ENCODE measurements at regions not wholly inside any gene's neighbourhood (a gene's known extent, or its start where the extent isn't known, plus 50 kb on each side); places are given as distances from the start of the nearest gene placed in this dataset.

GRCh38 chrX:40331762-40332161 is 234.0 kb upstream of the BCOR start:
- CTCF ChIA-PET = no interaction called here
- DNase-seq (ENCODE audit: low read depth) = no peak
- Histone ChIP-seq H3K27me3 (ENCODE audit: control insufficient read depth, insufficient read depth, low read length) (no peaks in the 10 kb centered on the region), H3K4me3 (ENCODE audit: low read depth, low read length) (no peak overlapping the region), H3K36me3 (ENCODE audit: control insufficient read depth, insufficient read depth, low read length) (no peaks in the 10 kb centered on the region)
- no peak for TF ChIP-seq CTCF (IDR thresholded peaks at IDR 0.05; ENCODE audit: insufficient read depth, low read depth, low read length)
- POLR2A ChIA-PET = no interaction called here

GRCh38 chrX:40331353-40331752 is 233.6 kb upstream of the BCOR start:
- H3K4me3 ChIP-seq (ENCODE audit: low read depth, low read length) = no peak overlapping the region
- no peaks in the 10 kb centered on the region for H3K27me3 ChIP-seq (ENCODE audit: control insufficient read depth, insufficient read depth, low read length)
- POLR2A ChIA-PET = no interaction called here
- no peaks in the 10 kb centered on the region for H3K36me3 ChIP-seq (ENCODE audit: control insufficient read depth, insufficient read depth, low read length)
- DNase-seq (ENCODE audit: low read depth) = no peak
- no peak for TF ChIP-seq CTCF (IDR thresholded peaks at IDR 0.05; ENCODE audit: insufficient read depth, low read depth, low read length)
- CTCF ChIA-PET = no interaction called here

GRCh38 chrX:40329616-40330015 is 231.9 kb upstream of the BCOR start:
- Histone ChIP-seq H3K27me3 (ENCODE audit: control insufficient read depth, insufficient read depth, low read length) (no peaks in the 10 kb centered on the region), H3K36me3 (ENCODE audit: control insufficient read depth, insufficient read depth, low read length) (no peaks in the 10 kb centered on the region), H3K4me3 (ENCODE audit: low read depth, low read length) (no peak overlapping the region)
- DNase-seq (ENCODE audit: low read depth) = no peak
- ChIA-PET POLR2A (no interaction called here), CTCF (no interaction called here)
- no peak for TF ChIP-seq CTCF (IDR thresholded peaks at IDR 0.05; ENCODE audit: insufficient read depth, low read depth, low read length)

GRCh38 chrX:40327085-40327484 is 229.3 kb upstream of the BCOR start:
- Histone ChIP-seq H3K4me3 (ENCODE audit: low read depth, low read length) (no peak overlapping the region), H3K27me3 (ENCODE audit: control insufficient read depth, insufficient read depth, low read length) (no peaks in the 10 kb centered on the region), H3K36me3 (ENCODE audit: control insufficient read depth, insufficient read depth, low read length) (no peaks in the 10 kb centered on the region)
- ChIA-PET CTCF (no interaction called here), POLR2A (no interaction called here)
- TF ChIP-seq CTCF (IDR thresholded peaks at IDR 0.05; ENCODE audit: insufficient read depth, low read depth, low read length) = no peak
- no peak for DNase-seq (ENCODE audit: low read depth)

- ChIA-PET POLR2A (no interaction called here), CTCF (no interaction called here)
- H3K27me3 ChIP-seq (ENCODE audit: control insufficient read depth, insufficient read depth, low read length) = no peaks in the 10 kb centered on the region
- no peaks in the 10 kb centered on the region for H3K36me3 ChIP-seq (ENCODE audit: control insufficient read depth, insufficient read depth, low read length)
- no peak for TF ChIP-seq CTCF (IDR thresholded peaks at IDR 0.05; ENCODE audit: insufficient read depth, low read depth, low read length)
- no peak for DNase-seq (ENCODE audit: low read depth)
- no peak overlapping the region for H3K4me3 ChIP-seq (ENCODE audit: low read depth, low read length)
These were observed 228.6 kb upstream of the BCOR start for GRCh38 chrX:40326186-40326965.

Data from BJ (cell line).